Transverse colon (tissue), 4 donors: ENCODE measurements at regions not wholly inside any gene's neighbourhood (a gene's known extent, or its start where the extent isn't known, plus 50 kb on each side); places are given as distances from the start of the nearest gene placed in this dataset.

Experiments
- DNase-seq: peaks from one replicate; pipeline ENCODE4 v3.0.0-alpha.2; 2019
- H3K27ac ChIP-seq, 4 donors: fragments of 200-600 bp; sonication (generic); 2 replicates each; pipeline ENCODE4 v1.5.1; 2016 to 2018; ENCODE audit warnings: inconsistent platforms in 4 of 4
- H3K27me3 ChIP-seq: fragments of 200-600 bp; sonication (generic); 2 replicates; pipeline ENCODE4 v1.5.1; 2017; ENCODE audit warnings: inconsistent platforms
- H3K36me3 ChIP-seq, 4 donors: fragments of 200-600 bp; sonication (generic); 2 replicates each; pipeline ENCODE4 v1.5.1; 2017 to 2019; ENCODE audit warnings: inconsistent platforms in 4 of 4
- H3K4me1 ChIP-seq, 4 donors: fragments of 200-600 bp; sonication (generic); 2 replicates each; pipeline ENCODE4 v1.5.1; 2017 to 2020; ENCODE audit warnings: inconsistent platforms in 4 of 4
- H3K4me3 ChIP-seq, 4 donors: fragments of 200-600 bp; sonication (generic); 1 replicate in 1 of 4; 2 replicates in 3 of 4; pipeline versions ENCODE4 v1.5.1 to v1.6.1; 2017 to 2019; ENCODE audit warnings: inconsistent platforms in 4 of 4
- H3K9me3 ChIP-seq, 2 donors: fragments of 200-600 bp; sonication (generic); 2 replicates each; pipeline ENCODE4 v1.5.1; 2017 to 2019; ENCODE audit warnings: inconsistent platforms in 2 of 2
- CTCF ChIP-seq, 5 experiments: fragments of 200-600 bp in 3 of 5; fragments of 450-650 bp in 2 of 5; sonication (generic) in 3 of 5; IDR thresholded peaks; 1 replicate in 2 of 5; 2 replicates in 3 of 5; pipeline ENCODE4 v1.5.1; 2016 to 2017; ENCODE audit warnings: antibody characterized with exemption in 5 of 5, inconsistent platforms in 3 of 5, mild to moderate bottlenecking in 2 of 5, moderate library complexity in 1 of 5
- EP300 ChIP-seq: sonication (generic); formaldehyde crosslinking; IDR thresholded peaks from one replicate; pipeline ENCODE4 v1.6.1; 2017; ENCODE audit warnings: antibody characterized with exemption, low read depth
- POLR2A ChIP-seq: fragments of 450-650 bp; IDR thresholded peaks from one replicate; pipeline ENCODE4 v1.6.1; 2016; ENCODE audit warnings: antibody characterized with exemption, mild to moderate bottlenecking, moderate library complexity
- POLR2AphosphoS5 ChIP-seq, 3 donors: sonication (generic); formaldehyde crosslinking; IDR thresholded peaks; one replicate each; pipeline ENCODE4 v1.6.1; 2016; ENCODE audit warnings: antibody characterized with exemption in 3 of 3
- WGBS, 2 donors: methylation state at CpG; one replicate each; pipeline ENCODE4 v1.1.5; 2018; ENCODE audit warnings: low coverage in 1 of 2; 5-methylcytosine and 5-hydroxymethylcytosine counted together
- in situ Hi-C, 4 donors: fragments of 200-750 bp; cut with MboI; loops; one replicate each; pipeline versions ENCODE4 v1.15.0 to v1.15.1; 2017; ENCODE audit warnings: low sequenced_read_pairs in 3 of 4, low pct_ligation_motif_present in 1 of 4, low pct_unique_long_range_greater_than_20kb in 1 of 4
- intact Hi-C: fragments of 100-400 bp; cut with DNase I; formaldehyde crosslinking; loops from one replicate; pipeline ENCODE4 v1.15.1; 2023; ENCODE audit warnings: low total_unique reads

DNA sequence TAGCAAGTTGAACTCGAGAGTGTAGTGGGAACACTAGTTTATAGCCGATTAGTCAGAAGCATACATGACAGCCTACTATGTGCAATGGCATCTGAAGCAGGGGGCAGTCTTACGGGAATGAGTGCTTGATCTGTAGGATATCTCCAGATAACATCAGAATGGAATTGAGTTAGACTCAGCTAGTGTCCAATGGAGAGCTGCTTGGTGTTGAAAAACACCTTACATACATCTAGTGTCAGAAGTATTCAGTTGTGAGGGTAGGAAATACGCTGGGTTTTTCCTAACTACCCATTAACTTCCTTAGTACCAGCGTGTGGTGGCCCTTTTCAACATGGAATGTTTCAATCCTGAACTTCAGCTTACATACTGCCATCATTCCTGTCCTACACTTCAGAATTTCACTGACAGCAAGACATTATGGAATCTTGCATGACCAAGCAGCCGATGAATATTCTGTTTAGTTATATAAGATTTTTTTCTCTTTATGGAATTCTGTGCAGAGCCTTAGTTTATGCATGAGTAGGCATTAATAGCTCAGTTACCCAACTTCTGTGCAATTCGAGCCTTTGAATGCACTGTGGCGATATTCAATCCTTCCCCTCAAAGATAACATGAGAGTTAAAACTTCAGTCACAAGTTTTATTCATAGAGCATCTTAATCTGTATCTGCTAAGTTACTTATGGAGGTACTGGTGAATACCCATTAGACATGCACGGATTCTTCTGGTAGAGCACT lies 218.6 kb upstream of the MOCS1 start:
- WGBS, 2 donors, result 76 to 90% methylated on average over 2 to 9 of the region's 9 CpGs
- H3K36me3 ChIP-seq, result no peaks in the 10 kb centered on the region
- H3K4me3 ChIP-seq, result no peak overlapping the region
- H3K27me3 ChIP-seq, result peaks cover 14% of the 10 kb centered on the region
- intact Hi-C loops (no loop called here), in situ Hi-C loops (no loop called here)
- H3K27ac ChIP-seq, result no peak overlapping the region
- no peaks in the 10 kb centered on the region for H3K4me1 ChIP-seq
- DNase-seq, result no peak
- TF ChIP-seq POLR2AphosphoS5 (IDR thresholded peaks at IDR 0.05), result no peak
- TF ChIP-seq POLR2A, result no peak
- TF ChIP-seq CTCF (IDR thresholded peaks at IDR 0.05), result no peak
- no peak for TF ChIP-seq EP300
- no peaks in the 10 kb centered on the region for H3K9me3 ChIP-seq

DNA sequence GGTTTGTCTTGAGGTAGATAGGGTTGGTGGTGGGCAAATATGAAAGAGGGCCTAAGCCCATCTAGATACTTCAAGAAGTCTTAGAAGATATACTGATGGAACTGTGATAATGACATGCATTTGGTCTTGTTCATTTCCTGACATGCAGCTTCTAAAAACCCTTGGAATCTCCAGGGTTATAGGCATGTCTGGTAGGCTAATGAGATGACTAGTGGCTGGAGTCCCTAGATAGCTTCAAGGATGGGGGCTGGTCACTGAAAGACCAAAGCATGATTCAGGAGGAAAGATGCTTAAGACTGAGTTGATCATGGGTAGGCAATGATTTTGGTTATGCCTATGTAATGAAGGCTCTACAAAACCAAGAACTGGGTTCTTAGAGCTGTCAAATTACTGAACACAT lies 217.9 kb upstream of the MOCS1 start:
- in situ Hi-C loops, result no loop called here
- TF ChIP-seq CTCF (IDR thresholded peaks at IDR 0.05) (no peak), EP300 (no peak), POLR2AphosphoS5 (IDR thresholded peaks at IDR 0.05) (no peak), POLR2A (no peak)
- DNase-seq, result no peak
- Histone ChIP-seq H3K27ac (no peak overlapping the region), H3K4me3 (no peak overlapping the region), H3K9me3 (no peaks in the 10 kb centered on the region), H3K4me1 (no peaks in the 10 kb centered on the region), H3K27me3 (peaks cover 14% of the 10 kb centered on the region), H3K36me3 (no peaks in the 10 kb centered on the region)
- intact Hi-C loops, result no loop called here

DNA sequence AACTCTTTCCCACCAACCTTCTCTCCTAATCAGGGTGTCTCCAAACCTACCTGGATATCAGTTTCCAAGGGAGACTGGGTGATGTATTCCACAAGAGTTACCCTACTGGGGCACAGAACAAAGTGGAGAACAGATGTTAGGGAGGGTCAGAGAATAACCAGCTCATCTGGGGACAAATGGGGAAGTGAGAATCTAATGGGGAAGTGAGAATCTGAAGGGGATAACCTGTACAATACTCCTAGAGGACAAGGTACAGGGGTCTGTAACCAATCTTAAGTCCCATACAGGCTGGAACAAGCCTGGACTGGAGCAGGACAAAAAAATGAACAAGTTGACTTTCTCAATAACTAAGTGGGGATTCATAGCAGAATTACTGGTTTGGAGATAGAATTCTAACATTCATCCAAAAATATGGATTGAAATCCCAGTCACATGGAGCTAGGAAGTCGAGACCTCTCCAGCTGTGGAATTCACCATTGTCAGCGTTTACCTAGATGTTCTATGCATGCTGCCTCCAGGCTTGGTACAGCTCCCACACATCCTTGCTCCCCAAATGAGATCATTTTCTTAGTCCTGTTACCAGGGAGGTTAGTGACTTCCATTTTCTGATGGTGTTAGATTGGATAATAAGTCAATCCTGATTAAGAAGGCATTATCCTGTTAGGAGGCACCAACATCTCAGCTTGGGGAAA lies 214.8 kb upstream of the MOCS1 start:
- H3K4me1 ChIP-seq, result no peaks in the 10 kb centered on the region
- no peak overlapping the region for H3K4me3 ChIP-seq
- intact Hi-C loops, result no loop called here
- TF ChIP-seq CTCF (IDR thresholded peaks at IDR 0.05), result no peak
- TF ChIP-seq EP300, result no peak
- no peak for TF ChIP-seq POLR2A
- TF ChIP-seq POLR2AphosphoS5 (IDR thresholded peaks at IDR 0.05), result no peak
- no peak for DNase-seq
- WGBS, 2 donors, result 79 to 80% methylated on average over 2 of the region's 2 CpGs
- no peaks in the 10 kb centered on the region for H3K36me3 ChIP-seq
- H3K27ac ChIP-seq, result no peak overlapping the region
- peaks cover 14% of the 10 kb centered on the region for H3K27me3 ChIP-seq
- in situ Hi-C loops, result no loop called here
- H3K9me3 ChIP-seq, result no peaks in the 10 kb centered on the region

DNA sequence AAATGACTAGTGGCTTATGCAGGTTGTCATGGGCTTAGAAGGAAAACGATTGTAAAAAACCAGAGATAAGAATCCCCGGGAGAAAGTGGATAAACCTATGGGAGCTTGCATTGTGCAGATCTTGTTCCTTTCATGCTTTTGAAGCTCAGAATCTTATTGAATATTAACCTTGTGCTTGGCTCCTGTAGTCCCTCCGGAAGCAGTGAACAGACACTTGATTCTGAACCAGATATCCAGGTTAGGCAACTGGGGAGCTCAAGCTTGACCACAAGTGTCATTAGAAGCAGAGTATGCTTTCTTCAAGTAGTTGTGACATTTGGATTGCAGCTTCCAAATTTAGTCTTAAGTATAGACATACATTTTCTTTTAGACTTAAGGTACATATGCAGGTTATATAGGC lies 212.6 kb upstream of the MOCS1 start:
- Histone ChIP-seq H3K9me3 (no peaks in the 10 kb centered on the region), H3K36me3 (no peaks in the 10 kb centered on the region), H3K4me1 (no peaks in the 10 kb centered on the region), H3K27me3 (peaks cover 11% of the 10 kb centered on the region), H3K27ac (no peak overlapping the region), H3K4me3 (no peak overlapping the region)
- DNase-seq, result no peak
- TF ChIP-seq POLR2A (no peak), CTCF (IDR thresholded peaks at IDR 0.05) (no peak), POLR2AphosphoS5 (IDR thresholded peaks at IDR 0.05) (no peak), EP300 (no peak)
- in situ Hi-C loops, result no loop called here
- intact Hi-C loops, result no loop called here
- WGBS, 2 donors, result 58 to 81% methylated on average over 3 of the region's 3 CpGs
